HFF-Myc (cell line): ENCODE measurements at regions not wholly inside any gene's neighbourhood (a gene's known extent, or its start where the extent isn't known, plus 50 kb on each side); places are given as distances from the start of the nearest gene placed in this dataset.

Experiments used
- DNase-seq: peaks from one replicate; pipeline ENCODE4 v3.0.0-alpha.2; 2011; ENCODE audit warnings: low read depth; ENCODE audit errors: extremely low read depth
- H3K4me3 ChIP-seq: replicated peaks from 2 replicates; pipeline ENCODE4 v1.5.1; 2011; ENCODE audit warnings: low read depth, mild to moderate bottlenecking, control low read depth, low read length
- TF ChIP-seq, protein P1 (sequence below): IDR thresholded peaks from 2 replicates; pipeline ENCODE4 v1.5.1; 2012; ENCODE audit warnings: mild to moderate bottlenecking, low read depth, low read length, control low read depth; ENCODE audit errors: missing control alignments

DNA sequence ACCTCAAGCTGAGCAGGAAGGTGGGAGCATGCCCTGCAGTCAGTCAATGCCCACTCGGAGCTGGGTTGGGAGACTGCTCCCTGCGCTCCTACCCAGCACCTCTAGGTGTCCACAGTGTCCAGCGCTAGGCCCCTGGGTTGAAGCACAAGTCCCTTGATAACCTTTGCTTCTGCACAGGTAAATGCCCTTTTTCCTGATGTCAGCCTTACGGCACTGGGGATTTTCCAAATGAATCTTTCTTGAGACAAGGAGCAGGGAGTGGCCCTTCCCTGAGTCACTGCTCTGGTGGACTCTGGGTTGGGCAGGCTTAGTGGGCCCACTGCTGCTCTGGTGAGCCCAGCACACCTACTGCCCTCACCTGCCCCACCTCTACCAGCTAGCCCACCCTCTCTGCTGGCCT, 61.9 kb upstream of the OPN4 start:
- DNase-seq: no peak
- no peak overlapping the region for H3K4me3 ChIP-seq
- TF ChIP-seq, protein P1, sequence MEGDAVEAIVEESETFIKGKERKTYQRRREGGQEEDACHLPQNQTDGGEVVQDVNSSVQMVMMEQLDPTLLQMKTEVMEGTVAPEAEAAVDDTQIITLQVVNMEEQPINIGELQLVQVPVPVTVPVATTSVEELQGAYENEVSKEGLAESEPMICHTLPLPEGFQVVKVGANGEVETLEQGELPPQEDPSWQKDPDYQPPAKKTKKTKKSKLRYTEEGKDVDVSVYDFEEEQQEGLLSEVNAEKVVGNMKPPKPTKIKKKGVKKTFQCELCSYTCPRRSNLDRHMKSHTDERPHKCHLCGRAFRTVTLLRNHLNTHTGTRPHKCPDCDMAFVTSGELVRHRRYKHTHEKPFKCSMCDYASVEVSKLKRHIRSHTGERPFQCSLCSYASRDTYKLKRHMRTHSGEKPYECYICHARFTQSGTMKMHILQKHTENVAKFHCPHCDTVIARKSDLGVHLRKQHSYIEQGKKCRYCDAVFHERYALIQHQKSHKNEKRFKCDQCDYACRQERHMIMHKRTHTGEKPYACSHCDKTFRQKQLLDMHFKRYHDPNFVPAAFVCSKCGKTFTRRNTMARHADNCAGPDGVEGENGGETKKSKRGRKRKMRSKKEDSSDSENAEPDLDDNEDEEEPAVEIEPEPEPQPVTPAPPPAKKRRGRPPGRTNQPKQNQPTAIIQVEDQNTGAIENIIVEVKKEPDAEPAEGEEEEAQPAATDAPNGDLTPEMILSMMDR: no peak

DNA sequence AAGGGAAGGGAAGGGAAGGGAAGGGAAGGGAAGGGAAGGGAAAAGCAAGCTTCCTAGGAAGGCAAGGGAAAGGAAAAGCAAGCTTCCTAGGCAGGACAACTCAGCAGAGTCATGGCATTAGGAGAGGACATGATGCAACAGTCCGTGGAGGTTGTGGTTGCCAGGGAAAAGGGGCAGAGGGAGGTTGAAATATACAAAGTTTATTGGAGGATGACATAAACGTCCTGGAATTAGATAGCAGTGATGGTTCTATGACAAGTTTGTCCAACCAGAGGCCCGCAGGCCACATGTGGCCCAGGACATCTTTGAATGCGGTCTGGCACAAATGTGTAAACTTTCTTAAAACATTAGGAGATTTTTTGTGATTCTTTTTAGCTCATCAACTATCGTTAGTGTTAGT, 59.8 kb upstream of the OPN4 start:
- TF ChIP-seq, protein P1: no peak
- no peak for DNase-seq
- H3K4me3 ChIP-seq: no peak overlapping the region

DNA sequence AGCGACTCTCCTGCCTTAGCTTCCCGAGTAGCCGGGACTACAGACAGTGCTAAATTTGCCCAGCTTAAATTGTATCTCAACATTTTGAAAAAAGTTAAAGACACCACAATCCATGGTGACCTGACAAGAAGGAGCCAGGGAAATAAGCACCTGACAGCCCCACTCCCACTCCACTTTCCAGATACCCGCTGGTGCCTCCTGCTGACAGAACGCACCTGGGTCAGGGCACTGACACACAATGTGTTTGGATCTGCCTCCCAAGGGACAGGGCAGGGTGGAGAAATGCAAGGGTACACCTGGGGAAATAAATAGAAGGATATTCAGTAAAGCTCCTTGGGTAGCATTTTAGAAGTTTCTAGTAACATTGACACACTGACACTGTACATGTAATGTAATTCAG, 58.9 kb upstream of the OPN4 start:
- TF ChIP-seq, protein P1: no peak
- no peak overlapping the region for H3K4me3 ChIP-seq
- DNase-seq: no peak

DNA sequence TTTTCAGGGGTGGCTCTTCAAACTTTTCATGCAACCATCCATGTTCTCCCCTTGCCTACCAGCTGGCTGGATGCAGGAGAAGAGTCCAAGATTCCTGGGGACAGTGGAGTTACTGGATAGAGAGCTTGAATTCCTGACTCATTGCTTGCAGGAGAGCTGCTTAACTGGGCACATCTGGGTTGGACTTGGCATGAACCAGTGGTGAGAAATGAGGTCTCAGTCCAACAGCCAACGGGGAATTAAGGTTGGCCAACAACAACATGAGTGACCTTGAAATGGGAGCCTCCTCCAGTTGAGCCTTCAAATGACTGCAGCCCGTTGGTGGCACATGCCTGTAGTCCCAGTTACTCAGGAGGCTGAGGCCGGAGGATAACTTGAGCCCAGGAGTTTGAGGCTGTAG, 58.1 kb upstream of the OPN4 start:
- H3K4me3 ChIP-seq: no peak overlapping the region
- TF ChIP-seq, protein P1: no peak
- no peak for DNase-seq

DNA sequence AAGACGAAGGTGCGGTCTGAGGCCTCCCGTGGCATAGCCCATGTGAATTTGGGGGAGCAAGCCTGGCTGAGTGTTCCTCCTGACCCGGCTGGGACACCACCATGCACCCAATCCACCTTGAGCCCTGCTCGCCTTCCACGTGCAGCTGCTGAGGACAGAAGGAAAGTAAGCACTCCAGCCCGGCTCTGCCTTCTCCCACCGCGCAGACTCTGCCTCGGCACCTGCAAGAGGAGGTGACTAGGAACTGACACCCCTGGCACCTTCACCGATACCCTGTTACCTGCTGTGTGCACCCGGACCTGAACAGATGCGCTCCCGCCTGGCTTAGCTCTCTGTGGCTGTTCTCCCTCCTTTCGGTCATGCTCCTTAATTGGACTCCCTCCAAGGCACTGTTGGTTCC, 57.0 kb upstream of the OPN4 start:
- H3K4me3 ChIP-seq: no peak overlapping the region
- no peak for DNase-seq
- TF ChIP-seq, protein P1: no peak

DNA sequence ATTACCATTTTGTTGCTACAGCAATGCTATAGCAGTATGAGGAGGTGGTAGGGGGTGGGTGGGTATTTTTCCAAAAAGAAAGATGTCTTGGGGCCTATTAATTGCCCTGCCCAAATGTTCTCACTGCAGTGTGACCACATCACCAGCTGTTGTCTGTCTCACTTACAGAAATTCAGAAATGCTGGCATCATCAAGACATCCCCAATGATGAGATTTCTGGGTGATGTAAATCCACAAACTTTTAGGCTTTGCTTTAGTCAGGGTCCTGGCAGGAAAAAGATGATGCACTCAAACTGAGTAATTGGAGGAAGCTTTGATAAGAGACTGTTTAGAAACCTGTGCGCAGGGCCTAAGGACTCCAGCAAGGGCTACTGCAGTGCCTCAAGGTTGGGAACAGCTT, 56.2 kb upstream of the OPN4 start:
- DNase-seq: no peak
- H3K4me3 ChIP-seq: no peak overlapping the region
- TF ChIP-seq, protein P1: no peak

DNA sequence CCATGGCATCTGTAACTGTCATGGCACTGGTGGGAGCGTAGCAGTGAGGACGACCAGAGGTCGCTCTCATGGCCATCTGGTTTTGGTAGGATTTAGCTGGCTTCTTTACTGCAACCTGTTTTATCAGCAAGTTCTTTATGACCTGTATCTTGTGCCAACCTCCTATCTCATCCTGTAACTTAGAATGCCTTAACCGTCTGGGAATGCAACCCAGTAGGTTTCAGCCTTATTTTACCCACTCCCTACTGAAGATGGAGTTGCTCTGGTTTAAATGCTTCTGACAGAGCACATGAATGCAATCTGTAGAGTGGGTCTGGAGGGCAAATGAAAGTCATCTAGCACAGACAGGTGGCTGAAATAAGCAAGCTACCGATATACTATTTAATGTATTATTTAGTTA, 55.3 kb upstream of the OPN4 start:
- H3K4me3 ChIP-seq: no peak overlapping the region
- TF ChIP-seq, protein P1: no peak
- no peak for DNase-seq
